Liver (tissue), 3 donors: ENCODE measurements at regions not wholly inside any gene's neighbourhood (a gene's known extent, or its start where the extent isn't known, plus 50 kb on each side); places are given as distances from the start of the nearest gene placed in this dataset.

ENCODE experiments used
- CTCF ChIP-seq: fragments of 150-350 bp; IDR thresholded peaks from 2 replicates; pipeline ENCODE4 v1.5.1; 2017; ENCODE audit warnings: improper control_type of control experiment, low read depth, low read length; ENCODE audit not compliant: missing input control
- EGR1 ChIP-seq, 2 donors: IDR thresholded peaks; 2 replicates each; pipeline ENCODE4 v1.6.1; 2016 to 2018; ENCODE audit warnings: antibody characterized with exemption in 2 of 2, low read depth in 2 of 2
- GABPA ChIP-seq, 2 donors: IDR thresholded peaks in 1 of 2; conservative IDR thresholded peaks in 1 of 2; 2 replicates each; pipeline ENCODE4 v1.6.1; 2016; ENCODE audit warnings: antibody characterized with exemption in 2 of 2, mild to moderate bottlenecking in 1 of 2, moderate library complexity in 1 of 2
- JUND ChIP-seq, 2 donors: IDR thresholded peaks; 2 replicates each; pipeline ENCODE4 v1.6.1; 2016; ENCODE audit warnings: antibody characterized with exemption in 2 of 2
- MAX ChIP-seq: IDR thresholded peaks from 2 replicates; pipeline ENCODE4 v1.6.1; 2016; ENCODE audit warnings: antibody characterized with exemption
- NR2F2 ChIP-seq: IDR thresholded peaks from 2 replicates; pipeline ENCODE4 v1.6.1; 2016; ENCODE audit warnings: antibody characterized with exemption
- RAD21 ChIP-seq, 2 donors: IDR thresholded peaks; 2 replicates each; pipeline ENCODE4 v1.6.1; 2016; ENCODE audit warnings: antibody characterized with exemption in 2 of 2, mild to moderate bottlenecking in 2 of 2
- REST ChIP-seq: IDR thresholded peaks from 2 replicates; pipeline ENCODE4 v1.6.1; 2016; ENCODE audit warnings: antibody characterized with exemption, mild to moderate bottlenecking
- RXRA ChIP-seq, 2 donors: IDR thresholded peaks; 2 replicates each; pipeline ENCODE4 v1.6.1; 2017 to 2018; ENCODE audit warnings: antibody characterized with exemption in 2 of 2, mild to moderate bottlenecking in 1 of 2
- TAF1 ChIP-seq: conservative IDR thresholded peaks from 2 replicates; pipeline ENCODE4 v1.6.1; 2016; ENCODE audit warnings: antibody characterized with exemption, mild to moderate bottlenecking
- YY1 ChIP-seq: IDR thresholded peaks from 2 replicates; pipeline ENCODE4 v1.6.1; 2016; ENCODE audit warnings: antibody characterized with exemption, mild to moderate bottlenecking
- TF ChIP-seq, protein P1 (sequence below): IDR thresholded peaks from 2 replicates; pipeline ENCODE4 v1.6.1; 2016; ENCODE audit warnings: antibody characterized with exemption
- donor health status: healthy.
- donor health status: healthy.

DNA sequence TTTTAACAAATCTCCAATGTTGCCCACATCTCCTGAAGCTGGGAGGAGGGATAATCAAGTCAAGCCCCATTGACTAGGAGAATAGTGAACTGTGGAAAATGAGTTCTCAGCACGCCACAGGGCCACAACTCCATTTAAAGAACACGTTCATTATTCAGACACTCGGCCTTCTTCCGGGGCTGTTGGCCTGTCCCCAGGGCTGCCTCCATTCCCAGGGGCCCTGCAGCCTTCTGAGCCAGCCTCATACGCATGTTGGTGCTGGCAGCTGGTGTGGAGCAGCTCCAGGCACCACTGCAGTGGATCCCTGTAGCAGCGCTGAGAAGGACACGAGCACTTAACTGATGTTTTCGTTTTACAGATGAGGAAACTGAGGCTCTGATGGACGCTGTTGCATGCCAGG, 87.5 kb upstream of the RCN1 start:
- TF ChIP-seq GABPA (IDR thresholded peaks at IDR 0.05 in 1 of 2, conservative IDR thresholded peaks at IDR 0.05 in 1 of 2), result no peak
- no peak for TF ChIP-seq CTCF
- TF ChIP-seq JUND (IDR thresholded peaks at IDR 0.05), result no peak
- no peak for TF ChIP-seq NR2F2
- TF ChIP-seq, protein P1, sequence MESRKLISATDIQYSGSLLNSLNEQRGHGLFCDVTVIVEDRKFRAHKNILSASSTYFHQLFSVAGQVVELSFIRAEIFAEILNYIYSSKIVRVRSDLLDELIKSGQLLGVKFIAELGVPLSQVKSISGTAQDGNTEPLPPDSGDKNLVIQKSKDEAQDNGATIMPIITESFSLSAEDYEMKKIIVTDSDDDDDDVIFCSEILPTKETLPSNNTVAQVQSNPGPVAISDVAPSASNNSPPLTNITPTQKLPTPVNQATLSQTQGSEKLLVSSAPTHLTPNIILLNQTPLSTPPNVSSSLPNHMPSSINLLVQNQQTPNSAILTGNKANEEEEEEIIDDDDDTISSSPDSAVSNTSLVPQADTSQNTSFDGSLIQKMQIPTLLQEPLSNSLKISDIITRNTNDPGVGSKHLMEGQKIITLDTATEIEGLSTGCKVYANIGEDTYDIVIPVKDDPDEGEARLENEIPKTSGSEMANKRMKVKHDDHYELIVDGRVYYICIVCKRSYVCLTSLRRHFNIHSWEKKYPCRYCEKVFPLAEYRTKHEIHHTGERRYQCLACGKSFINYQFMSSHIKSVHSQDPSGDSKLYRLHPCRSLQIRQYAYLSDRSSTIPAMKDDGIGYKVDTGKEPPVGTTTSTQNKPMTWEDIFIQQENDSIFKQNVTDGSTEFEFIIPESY, result no peak
- TF ChIP-seq RXRA (IDR thresholded peaks at IDR 0.05), result no peak
- TF ChIP-seq RAD21 (IDR thresholded peaks at IDR 0.05), result no peak
- no peak for TF ChIP-seq MAX
- no peak for TF ChIP-seq TAF1
- no peak for TF ChIP-seq REST
- no peak for TF ChIP-seq EGR1 (IDR thresholded peaks at IDR 0.05; ENCODE audit: low read depth in 2 of 2)
- TF ChIP-seq YY1, result no peak
